ENCODE measurements at regions not wholly inside any gene's neighbourhood (a gene's known extent, or its start where the extent isn't known, plus 50 kb on each side); places are given as distances from the start of the nearest gene placed in this dataset.

DNA sequence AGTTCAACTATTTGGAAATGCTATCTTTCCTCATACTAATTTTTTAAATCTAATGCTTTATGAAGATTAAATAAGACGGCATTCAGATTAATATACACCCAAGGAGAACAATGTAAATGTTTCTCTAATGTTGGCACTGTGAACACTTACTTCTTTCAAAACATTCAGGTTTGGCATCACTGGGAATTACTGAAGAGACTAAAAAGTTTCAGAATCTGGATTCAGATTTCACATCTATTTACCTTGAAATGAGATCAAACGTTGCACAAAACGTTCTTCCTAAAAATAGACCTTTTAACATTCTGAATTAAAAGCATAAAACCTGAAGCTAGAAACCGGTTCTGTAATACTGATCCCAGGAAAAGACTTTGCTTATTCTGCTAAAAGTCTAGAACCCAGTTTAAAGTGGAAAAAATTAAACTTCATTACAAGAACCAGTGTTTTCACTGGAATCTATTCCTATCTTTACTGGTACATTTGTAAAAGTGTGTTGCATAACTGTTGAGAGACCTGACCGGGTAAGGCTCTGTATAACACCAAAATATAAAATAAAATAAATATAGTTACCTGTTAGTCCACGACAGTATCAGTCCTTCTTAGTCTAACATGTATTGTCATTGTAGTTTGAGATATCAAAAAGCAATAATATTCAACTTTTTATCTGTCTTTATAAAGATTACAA, 117.4 kb upstream of the MAP9 start:
- Histone ChIP-seq H3K27ac (ENCODE audit: low read depth in 2 of 2, low read length in 1 of 2) (no peak overlapping the region), H3K79me2 (ENCODE audit: insufficient read depth) (no peaks in the 10 kb centered on the region), H3K9ac (no peak overlapping the region), H3K27me3 (ENCODE audit: insufficient read depth) (no peaks in the 10 kb centered on the region), H3K4me2 (no peak overlapping the region), H3F3A (replicated peaks; ENCODE audit: insufficient read depth) (no peaks in the 10 kb centered on the region), H2AFZ (ENCODE audit: low read depth) (no peak overlapping the region), H3K9me2 (no peaks in the 10 kb centered on the region), H3K4me3 (ENCODE audit: low read depth in 2 of 2, low read length in 1 of 2) (no peak overlapping the region), H3K4me1 (ENCODE audit: control insufficient read depth in 1 of 2, insufficient read depth in 2 of 2, low read depth in 1 of 2, low read length in 1 of 2) (no peaks in the 10 kb centered on the region), H3K9me3 (no peaks in the 10 kb centered on the region), H3K36me3 (replicated peaks in 1 of 2; ENCODE audit: control insufficient read depth in 1 of 2, insufficient read depth in 2 of 2, low read length in 1 of 2) (no peaks in the 10 kb centered on the region), H4K20me1 (ENCODE audit: insufficient read depth) (no peaks in the 10 kb centered on the region)
- ChIA-PET POLR2A (no interaction called here), CTCF (interaction anchor here (0.7 to 1.5 kb wide), 4 partner anchors 53 to 752 kb away, joined by 3 to 4 read pairs (median 4); no protein-coding TSS in a partner anchor)
- DNase-seq, result no peak
- TF ChIP-seq NFIC (IDR thresholded peaks at IDR 0.05; ENCODE audit: borderline replicate concordance) (no peak), POLR2AphosphoS5 (IDR thresholded peaks at IDR 0.05; ENCODE audit: low read depth, low read length) (no peak), GABPA (IDR thresholded peaks at IDR 0.05; ENCODE audit: low read depth) (no peak), EZH2phosphoT487 (IDR thresholded peaks at IDR 0.05; ENCODE audit: borderline replicate concordance, low read depth) (no peak), CHD2 (IDR thresholded peaks at IDR 0.05; ENCODE audit: low read length, partially characterized antibody) (no peak), SMC3 (IDR thresholded peaks at IDR 0.05; ENCODE audit: low read depth, low read length) (no peak), ELF1 (IDR thresholded peaks at IDR 0.05) (no peak)
- TF ChIP-seq, protein P1, sequence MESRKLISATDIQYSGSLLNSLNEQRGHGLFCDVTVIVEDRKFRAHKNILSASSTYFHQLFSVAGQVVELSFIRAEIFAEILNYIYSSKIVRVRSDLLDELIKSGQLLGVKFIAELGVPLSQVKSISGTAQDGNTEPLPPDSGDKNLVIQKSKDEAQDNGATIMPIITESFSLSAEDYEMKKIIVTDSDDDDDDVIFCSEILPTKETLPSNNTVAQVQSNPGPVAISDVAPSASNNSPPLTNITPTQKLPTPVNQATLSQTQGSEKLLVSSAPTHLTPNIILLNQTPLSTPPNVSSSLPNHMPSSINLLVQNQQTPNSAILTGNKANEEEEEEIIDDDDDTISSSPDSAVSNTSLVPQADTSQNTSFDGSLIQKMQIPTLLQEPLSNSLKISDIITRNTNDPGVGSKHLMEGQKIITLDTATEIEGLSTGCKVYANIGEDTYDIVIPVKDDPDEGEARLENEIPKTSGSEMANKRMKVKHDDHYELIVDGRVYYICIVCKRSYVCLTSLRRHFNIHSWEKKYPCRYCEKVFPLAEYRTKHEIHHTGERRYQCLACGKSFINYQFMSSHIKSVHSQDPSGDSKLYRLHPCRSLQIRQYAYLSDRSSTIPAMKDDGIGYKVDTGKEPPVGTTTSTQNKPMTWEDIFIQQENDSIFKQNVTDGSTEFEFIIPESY (IDR thresholded peaks at IDR 0.05; ENCODE audit: borderline replicate concordance, low read depth), result no peak
- TF ChIP-seq, protein P2, sequence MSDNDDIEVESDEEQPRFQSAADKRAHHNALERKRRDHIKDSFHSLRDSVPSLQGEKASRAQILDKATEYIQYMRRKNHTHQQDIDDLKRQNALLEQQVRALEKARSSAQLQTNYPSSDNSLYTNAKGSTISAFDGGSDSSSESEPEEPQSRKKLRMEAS (IDR thresholded peaks at IDR 0.05; ENCODE audit: low read depth), result no peak
- WGBS (ENCODE audit: low lambda C conversion rate), result 26% methylated on average over 6 of the region's 6 CpGs

DNA sequence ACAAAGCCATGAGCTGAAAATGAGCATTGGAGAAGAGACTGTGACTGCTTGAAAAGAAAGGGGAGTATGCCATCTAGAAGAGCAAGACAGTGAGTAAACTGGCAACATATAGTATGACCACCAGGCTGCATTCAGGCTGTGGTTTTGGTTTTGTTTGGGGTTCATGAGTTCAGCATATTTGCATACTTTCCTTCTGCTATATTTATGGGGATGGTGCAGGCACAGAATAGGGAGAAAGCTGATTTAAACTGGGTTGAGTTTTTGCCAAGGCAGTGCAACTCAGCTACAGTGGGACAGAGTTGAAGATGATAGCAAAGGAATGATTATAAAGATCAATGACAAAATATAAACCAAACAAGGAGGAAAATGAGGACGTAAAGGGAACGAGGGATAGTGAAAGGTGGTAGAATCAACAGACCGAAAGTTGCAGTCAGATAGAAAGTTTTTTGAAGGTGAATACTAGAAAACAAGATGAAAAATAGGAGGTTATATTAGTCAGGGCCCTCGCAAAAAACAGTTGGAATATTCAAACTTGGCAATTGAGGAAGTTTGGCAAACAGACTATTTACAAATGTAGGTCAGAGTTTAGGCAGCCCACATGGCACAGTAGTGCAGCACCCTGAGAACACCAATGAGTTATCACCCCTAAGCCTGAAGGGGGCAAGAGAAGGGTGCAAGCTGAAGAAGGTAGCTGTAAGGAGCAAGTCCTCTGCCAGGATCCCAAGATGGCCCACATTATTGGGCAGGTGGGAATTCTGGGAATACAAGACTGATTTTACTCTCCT, 114.8 kb upstream of the MAP9 start:
- ChIA-PET CTCF (no interaction called here), POLR2A (no interaction called here)
- H2AFZ ChIP-seq (ENCODE audit: low read depth), result no peak overlapping the region
- no peaks in the 10 kb centered on the region for H3F3A ChIP-seq (replicated peaks; ENCODE audit: insufficient read depth)
- no peaks in the 10 kb centered on the region for H3K4me1 ChIP-seq (ENCODE audit: control insufficient read depth in 1 of 2, insufficient read depth in 2 of 2, low read depth in 1 of 2, low read length in 1 of 2)
- H3K9me2 ChIP-seq, result no peaks in the 10 kb centered on the region
- no peak overlapping the region for H3K4me2 ChIP-seq
- 43% methylated on average over 4 of the region's 4 CpGs for WGBS (ENCODE audit: low lambda C conversion rate)
- no peaks in the 10 kb centered on the region for H3K27me3 ChIP-seq (ENCODE audit: insufficient read depth)
- H3K79me2 ChIP-seq (ENCODE audit: insufficient read depth), result no peaks in the 10 kb centered on the region
- no peak for DNase-seq
- no peaks in the 10 kb centered on the region for H4K20me1 ChIP-seq (ENCODE audit: insufficient read depth)
- H3K27ac ChIP-seq (ENCODE audit: low read depth in 2 of 2, low read length in 1 of 2), result no peak overlapping the region
- H3K36me3 ChIP-seq (replicated peaks in 1 of 2; ENCODE audit: control insufficient read depth in 1 of 2, insufficient read depth in 2 of 2, low read length in 1 of 2), result no peaks in the 10 kb centered on the region
- no peak overlapping the region for H3K9ac ChIP-seq
- no peak overlapping the region for H3K4me3 ChIP-seq (ENCODE audit: low read depth in 2 of 2, low read length in 1 of 2)
- no peaks in the 10 kb centered on the region for H3K9me3 ChIP-seq
- TF ChIP-seq SIN3A (IDR thresholded peaks at IDR 0.05; ENCODE audit: borderline replicate concordance, low read depth, low read length) (no peak), NFIC (IDR thresholded peaks at IDR 0.05; ENCODE audit: borderline replicate concordance) (no peak), EP300 (IDR thresholded peaks at IDR 0.05; ENCODE audit: borderline replicate concordance in 1 of 2, low read depth in 1 of 2, low read length in 1 of 2) (no peak), RAD21 (IDR thresholded peaks at IDR 0.05; ENCODE audit: low read length) (no peak), NRF1 (IDR thresholded peaks at IDR 0.05; ENCODE audit: low read depth, low read length) (no peak), FOXM1 (IDR thresholded peaks at IDR 0.05; ENCODE audit: low read depth) (no peak), TCF12 (IDR thresholded peaks at IDR 0.05) (no peak), MXI1 (IDR thresholded peaks at IDR 0.05; ENCODE audit: low read depth, low read length) (no peak), TEAD4 (IDR thresholded peaks at IDR 0.05; ENCODE audit: borderline replicate concordance, insufficient read depth) (no peak), MEF2A (IDR thresholded peaks at IDR 0.05; ENCODE audit: borderline replicate concordance, low read depth) (no peak), JUND (IDR thresholded peaks at IDR 0.05) (no peak), FOSL2 (IDR thresholded peaks at IDR 0.05; ENCODE audit: borderline replicate concordance, low read depth) (no peak), GATA2 (CRISPR knock-in tag; IDR thresholded peaks at IDR 0.05) (no peak), SMC3 (IDR thresholded peaks at IDR 0.05; ENCODE audit: low read depth, low read length) (no peak)
- TF ChIP-seq, protein P2 (IDR thresholded peaks at IDR 0.05; ENCODE audit: low read depth), result no peak
- TF ChIP-seq, protein P3, sequence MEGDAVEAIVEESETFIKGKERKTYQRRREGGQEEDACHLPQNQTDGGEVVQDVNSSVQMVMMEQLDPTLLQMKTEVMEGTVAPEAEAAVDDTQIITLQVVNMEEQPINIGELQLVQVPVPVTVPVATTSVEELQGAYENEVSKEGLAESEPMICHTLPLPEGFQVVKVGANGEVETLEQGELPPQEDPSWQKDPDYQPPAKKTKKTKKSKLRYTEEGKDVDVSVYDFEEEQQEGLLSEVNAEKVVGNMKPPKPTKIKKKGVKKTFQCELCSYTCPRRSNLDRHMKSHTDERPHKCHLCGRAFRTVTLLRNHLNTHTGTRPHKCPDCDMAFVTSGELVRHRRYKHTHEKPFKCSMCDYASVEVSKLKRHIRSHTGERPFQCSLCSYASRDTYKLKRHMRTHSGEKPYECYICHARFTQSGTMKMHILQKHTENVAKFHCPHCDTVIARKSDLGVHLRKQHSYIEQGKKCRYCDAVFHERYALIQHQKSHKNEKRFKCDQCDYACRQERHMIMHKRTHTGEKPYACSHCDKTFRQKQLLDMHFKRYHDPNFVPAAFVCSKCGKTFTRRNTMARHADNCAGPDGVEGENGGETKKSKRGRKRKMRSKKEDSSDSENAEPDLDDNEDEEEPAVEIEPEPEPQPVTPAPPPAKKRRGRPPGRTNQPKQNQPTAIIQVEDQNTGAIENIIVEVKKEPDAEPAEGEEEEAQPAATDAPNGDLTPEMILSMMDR (IDR thresholded peaks at IDR 0.05), result no peak
- TF ChIP-seq, protein P4, sequence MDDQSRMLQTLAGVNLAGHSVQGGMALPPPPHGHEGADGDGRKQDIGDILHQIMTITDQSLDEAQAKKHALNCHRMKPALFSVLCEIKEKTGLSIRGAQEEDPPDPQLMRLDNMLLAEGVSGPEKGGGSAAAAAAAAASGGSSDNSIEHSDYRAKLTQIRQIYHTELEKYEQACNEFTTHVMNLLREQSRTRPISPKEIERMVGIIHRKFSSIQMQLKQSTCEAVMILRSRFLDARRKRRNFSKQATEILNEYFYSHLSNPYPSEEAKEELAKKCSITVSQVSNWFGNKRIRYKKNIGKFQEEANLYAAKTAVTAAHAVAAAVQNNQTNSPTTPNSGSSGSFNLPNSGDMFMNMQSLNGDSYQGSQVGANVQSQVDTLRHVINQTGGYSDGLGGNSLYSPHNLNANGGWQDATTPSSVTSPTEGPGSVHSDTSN (IDR thresholded peaks at IDR 0.05), result no peak
